Upper lobe of left lung (tissue), 4 donors: ENCODE measurements at regions not wholly inside any gene's neighbourhood (a gene's known extent, or its start where the extent isn't known, plus 50 kb on each side); places are given as distances from the start of the nearest gene placed in this dataset.

Experiments used
- POLR2AphosphoS5 ChIP-seq, 2 donors: sonication (generic); formaldehyde crosslinking; IDR thresholded peaks; one replicate each; pipeline ENCODE4 v1.5.1; 2017; ENCODE audit warnings: antibody characterized with exemption in 2 of 2
- TF ChIP-seq, protein P1 (sequence below), 6 experiments: fragments of 450-650 bp in 4 of 6; fragments of 200-600 bp in 2 of 6; sonication (generic) in 2 of 6; IDR thresholded peaks; one replicate each; pipeline ENCODE4 v1.5.1; 2016 to 2019; ENCODE audit warnings: antibody characterized with exemption in 6 of 6

DNA sequence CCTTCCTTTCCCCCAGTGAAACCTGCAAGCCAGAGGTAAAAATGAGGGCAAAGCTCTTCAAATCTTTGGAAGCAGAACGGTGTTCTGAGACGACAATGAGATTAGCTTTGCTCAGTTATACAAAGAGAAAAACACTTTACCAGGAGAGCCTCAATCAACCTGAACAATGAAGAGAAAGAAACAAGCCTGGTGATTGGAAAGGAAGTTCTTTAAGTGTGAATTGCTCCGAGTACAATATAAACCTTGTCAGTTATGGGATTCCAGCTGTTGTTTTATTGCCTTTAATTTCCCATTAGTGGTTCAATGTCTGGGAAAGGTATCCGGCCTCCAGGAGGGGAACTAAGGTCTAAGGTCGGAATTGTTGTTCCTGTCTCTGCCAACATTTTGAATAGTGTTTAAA, 901.6 kb downstream of the EPHA4 start:
- TF ChIP-seq, protein P1, sequence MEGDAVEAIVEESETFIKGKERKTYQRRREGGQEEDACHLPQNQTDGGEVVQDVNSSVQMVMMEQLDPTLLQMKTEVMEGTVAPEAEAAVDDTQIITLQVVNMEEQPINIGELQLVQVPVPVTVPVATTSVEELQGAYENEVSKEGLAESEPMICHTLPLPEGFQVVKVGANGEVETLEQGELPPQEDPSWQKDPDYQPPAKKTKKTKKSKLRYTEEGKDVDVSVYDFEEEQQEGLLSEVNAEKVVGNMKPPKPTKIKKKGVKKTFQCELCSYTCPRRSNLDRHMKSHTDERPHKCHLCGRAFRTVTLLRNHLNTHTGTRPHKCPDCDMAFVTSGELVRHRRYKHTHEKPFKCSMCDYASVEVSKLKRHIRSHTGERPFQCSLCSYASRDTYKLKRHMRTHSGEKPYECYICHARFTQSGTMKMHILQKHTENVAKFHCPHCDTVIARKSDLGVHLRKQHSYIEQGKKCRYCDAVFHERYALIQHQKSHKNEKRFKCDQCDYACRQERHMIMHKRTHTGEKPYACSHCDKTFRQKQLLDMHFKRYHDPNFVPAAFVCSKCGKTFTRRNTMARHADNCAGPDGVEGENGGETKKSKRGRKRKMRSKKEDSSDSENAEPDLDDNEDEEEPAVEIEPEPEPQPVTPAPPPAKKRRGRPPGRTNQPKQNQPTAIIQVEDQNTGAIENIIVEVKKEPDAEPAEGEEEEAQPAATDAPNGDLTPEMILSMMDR (IDR thresholded peaks at IDR 0.05): no peak
- TF ChIP-seq POLR2AphosphoS5 (IDR thresholded peaks at IDR 0.05): no peak
